ENCODE measurements at regions not wholly inside any gene's neighbourhood (a gene's known extent, or its start where the extent isn't known, plus 50 kb on each side); places are given as distances from the start of the nearest gene placed in this dataset.

GRCh38 chr12:84421103-84421502, 491.5 kb downstream of the SLC6A15 start:
- TF ChIP-seq EP300 (IDR thresholded peaks at IDR 0.05; ENCODE audit: borderline replicate concordance in 1 of 2, low read depth in 2 of 2, low read length in 2 of 2) (no peak), CTCF (IDR thresholded peaks at IDR 0.05; ENCODE audit: control extremely low read depth in 1 of 3, insufficient read depth in 1 of 3, low read depth in 1 of 3, low read length in 3 of 3) (no peak), RAD21 (IDR thresholded peaks at IDR 0.05 in 1 of 2, conservative IDR thresholded peaks at IDR 0.05 in 1 of 2; ENCODE audit: low read depth in 2 of 2, low read length in 2 of 2) (no peak), RBBP5 (IDR thresholded peaks at IDR 0.05; ENCODE audit: borderline replicate concordance, low read depth, low read length) (no peak), TAF1 (IDR thresholded peaks at IDR 0.05; ENCODE audit: low read depth, low read length) (no peak), ATF2 (IDR thresholded peaks at IDR 0.05; ENCODE audit: low read length) (no peak), MAX (IDR thresholded peaks at IDR 0.05) (no peak), GTF2F1 (IDR thresholded peaks at IDR 0.05; ENCODE audit: borderline replicate concordance, low read depth, low read length) (no peak), EZH2 (IDR thresholded peaks at IDR 0.05; ENCODE audit: low read depth, low read length, severe bottlenecking) (no peak), POLR2A (IDR thresholded peaks at IDR 0.05; ENCODE audit: control extremely low read depth in 1 of 2, low read depth in 2 of 2, low read length in 2 of 2) (no peak), YY1 (IDR thresholded peaks at IDR 0.05; ENCODE audit: low read depth, low read length) (no peak), POLR2AphosphoS5 (IDR thresholded peaks at IDR 0.05; ENCODE audit: low read depth, low read length) (no peak), ASH2L (IDR thresholded peaks at IDR 0.05; ENCODE audit: low read length) (no peak), CEBPB (IDR thresholded peaks at IDR 0.05; ENCODE audit: low read depth, low read length) (no peak)

Measured in H1 (cell line).